Transverse colon (tissue), 3 donors: ENCODE measurements at regions not wholly inside any gene's neighbourhood (a gene's known extent, or its start where the extent isn't known, plus 50 kb on each side); places are given as distances from the start of the nearest gene placed in this dataset.

Experiments
- POLR2A ChIP-seq: fragments of 450-650 bp; IDR thresholded peaks from one replicate; pipeline ENCODE4 v1.6.1; 2016; ENCODE audit warnings: antibody characterized with exemption, mild to moderate bottlenecking, moderate library complexity
- TF ChIP-seq, protein P1 (sequence below), 5 experiments: fragments of 200-600 bp in 3 of 5; fragments of 450-650 bp in 2 of 5; sonication (generic) in 3 of 5; IDR thresholded peaks; 1 replicate in 2 of 5; 2 replicates in 3 of 5; pipeline ENCODE4 v1.5.1; 2016 to 2017; ENCODE audit warnings: antibody characterized with exemption in 5 of 5, inconsistent platforms in 3 of 5, mild to moderate bottlenecking in 2 of 5, moderate library complexity in 1 of 5

GRCh38 chr12:20283482-20283881 lies 84.9 kb upstream of the PDE3A start:
- no peak for TF ChIP-seq POLR2A
- TF ChIP-seq, protein P1, sequence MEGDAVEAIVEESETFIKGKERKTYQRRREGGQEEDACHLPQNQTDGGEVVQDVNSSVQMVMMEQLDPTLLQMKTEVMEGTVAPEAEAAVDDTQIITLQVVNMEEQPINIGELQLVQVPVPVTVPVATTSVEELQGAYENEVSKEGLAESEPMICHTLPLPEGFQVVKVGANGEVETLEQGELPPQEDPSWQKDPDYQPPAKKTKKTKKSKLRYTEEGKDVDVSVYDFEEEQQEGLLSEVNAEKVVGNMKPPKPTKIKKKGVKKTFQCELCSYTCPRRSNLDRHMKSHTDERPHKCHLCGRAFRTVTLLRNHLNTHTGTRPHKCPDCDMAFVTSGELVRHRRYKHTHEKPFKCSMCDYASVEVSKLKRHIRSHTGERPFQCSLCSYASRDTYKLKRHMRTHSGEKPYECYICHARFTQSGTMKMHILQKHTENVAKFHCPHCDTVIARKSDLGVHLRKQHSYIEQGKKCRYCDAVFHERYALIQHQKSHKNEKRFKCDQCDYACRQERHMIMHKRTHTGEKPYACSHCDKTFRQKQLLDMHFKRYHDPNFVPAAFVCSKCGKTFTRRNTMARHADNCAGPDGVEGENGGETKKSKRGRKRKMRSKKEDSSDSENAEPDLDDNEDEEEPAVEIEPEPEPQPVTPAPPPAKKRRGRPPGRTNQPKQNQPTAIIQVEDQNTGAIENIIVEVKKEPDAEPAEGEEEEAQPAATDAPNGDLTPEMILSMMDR (IDR thresholded peaks at IDR 0.05): no peak
